Mesenchymal stem cell (in vitro differentiated cells and primary cell): ENCODE measurements at regions not wholly inside any gene's neighbourhood (a gene's known extent, or its start where the extent isn't known, plus 50 kb on each side); places are given as distances from the start of the nearest gene placed in this dataset.

Experiments
- DNase-seq: peaks from one replicate; pipeline ENCODE4 v3.0.0-alpha.2; 2013
- H2AFZ ChIP-seq: one replicate; pipeline ENCODE4 v1.6.1; 2013; ENCODE audit warnings: low read depth, mild to moderate bottlenecking, control low read depth, inconsistent platforms, low read length, moderate library complexity
- H2AK5ac ChIP-seq: 2 replicates; pipeline ENCODE4 v1.6.1; 2013; ENCODE audit warnings: low read length, moderate library complexity, mild to moderate bottlenecking, inconsistent platforms; ENCODE audit not compliant: severe bottlenecking
- H2BK120ac ChIP-seq: one replicate; pipeline ENCODE4 v1.6.1; 2013; ENCODE audit warnings: low read depth, mild to moderate bottlenecking, inconsistent platforms, low read length, moderate library complexity
- H2BK12ac ChIP-seq, 2 experiments: one replicate each; pipeline ENCODE4 v1.6.1; 2013; ENCODE audit warnings: inconsistent platforms in 2 of 2, low read length in 2 of 2, mild to moderate bottlenecking in 2 of 2, moderate library complexity in 2 of 2, control low read depth in 1 of 2
- H2BK15ac ChIP-seq: one replicate; pipeline ENCODE4 v1.6.1; 2013; ENCODE audit warnings: mild to moderate bottlenecking, low read depth, inconsistent platforms; ENCODE audit not compliant: poor library complexity, severe bottlenecking
- H2BK5ac ChIP-seq: 2 replicates; pipeline ENCODE4 v1.6.1; 2013; ENCODE audit warnings: low read depth, mild to moderate bottlenecking, low read length, control low read depth, inconsistent platforms; ENCODE audit not compliant: poor library complexity, severe bottlenecking
- H3K14ac ChIP-seq, 2 experiments: one replicate each; pipeline ENCODE4 v1.6.1; 2013; ENCODE audit warnings: inconsistent platforms in 2 of 2, low read length in 2 of 2, control low read depth in 1 of 2, mild to moderate bottlenecking in 1 of 2, moderate library complexity in 1 of 2
- H3K18ac ChIP-seq, 2 experiments: one replicate each; pipeline ENCODE4 v1.6.1; 2013; ENCODE audit warnings: inconsistent platforms in 2 of 2, low read length in 2 of 2, control low read depth in 1 of 2, low read depth in 1 of 2, mild to moderate bottlenecking in 1 of 2
- H3K23ac ChIP-seq, 2 experiments: one replicate each; pipeline ENCODE4 v1.6.1; 2013; ENCODE audit warnings: inconsistent platforms in 2 of 2, low read length in 2 of 2, mild to moderate bottlenecking in 2 of 2, moderate library complexity in 2 of 2, control low read depth in 1 of 2
- H3K27ac ChIP-seq: 2 replicates; pipeline ENCODE4 v1.5.1; 2013; ENCODE audit warnings: mild to moderate bottlenecking, moderate library complexity, low read length, control low read depth, inconsistent platforms; ENCODE audit not compliant: poor library complexity, severe bottlenecking
- H3K27me3 ChIP-seq, 2 experiments: 2 replicates each; pipeline versions ENCODE4 v1.6.1 to v1.7.0; 2013; ENCODE audit warnings: low read length in 2 of 2, mild to moderate bottlenecking in 2 of 2, moderate library complexity in 2 of 2, control low read depth in 1 of 2, inconsistent platforms in 1 of 2; ENCODE audit not compliant: control insufficient read depth in 1 of 2, insufficient read depth in 1 of 2
- H3K36me3 ChIP-seq, 2 experiments: 2 replicates each; pipeline versions ENCODE4 v1.6.1 to v1.7.0; 2013; ENCODE audit warnings: low read length in 2 of 2, control low read depth in 1 of 2, inconsistent platforms in 1 of 2, low read depth in 1 of 2, mild to moderate bottlenecking in 1 of 2; ENCODE audit not compliant: insufficient read depth in 2 of 2, control insufficient read depth in 1 of 2
- H3K4ac ChIP-seq, 2 experiments: one replicate each; pipeline ENCODE4 v1.6.1; 2013; ENCODE audit warnings: inconsistent platforms in 2 of 2, low read length in 2 of 2, mild to moderate bottlenecking in 2 of 2, moderate library complexity in 2 of 2, control low read depth in 1 of 2, low read depth in 1 of 2
- H3K4me1 ChIP-seq: 2 replicates; pipeline ENCODE4 v1.6.1; 2013; ENCODE audit warnings: low read depth, low read length, control low read depth; ENCODE audit not compliant: control insufficient read depth, insufficient read depth
- H3K4me2 ChIP-seq: 2 replicates; pipeline ENCODE4 v1.6.1; 2013; ENCODE audit warnings: low read length, mild to moderate bottlenecking, inconsistent platforms; ENCODE audit not compliant: poor library complexity, severe bottlenecking
- H3K4me3 ChIP-seq, 2 experiments: 2 replicates each; pipeline versions ENCODE4 v1.5.1 to v1.7.0; 2013; ENCODE audit warnings: low read length in 2 of 2, mild to moderate bottlenecking in 2 of 2, control low read depth in 1 of 2, low read depth in 1 of 2; ENCODE audit not compliant: insufficient read depth in 1 of 2
- H3K79me1 ChIP-seq: replicated peaks from 2 replicates; pipeline ENCODE4 v1.6.1; 2013; ENCODE audit warnings: mild to moderate bottlenecking, control low read depth, low read length, inconsistent platforms; ENCODE audit not compliant: poor library complexity, severe bottlenecking
- H3K9ac ChIP-seq: 2 replicates; pipeline ENCODE4 v1.7.0; 2013; ENCODE audit warnings: mild to moderate bottlenecking, low read length, moderate library complexity
- H3K9me3 ChIP-seq: 2 replicates; pipeline ENCODE4 v1.7.0; 2013; ENCODE audit warnings: mild to moderate bottlenecking, low read length; ENCODE audit not compliant: control insufficient read depth
- H4K8ac ChIP-seq: one replicate; pipeline ENCODE4 v1.6.1; 2013; ENCODE audit warnings: inconsistent platforms, mild to moderate bottlenecking, low read length, moderate library complexity
- H4K91ac ChIP-seq: one replicate; pipeline ENCODE4 v1.6.1; 2013; ENCODE audit warnings: mild to moderate bottlenecking, low read length, inconsistent platforms
- WGBS: methylation state at CpG from one replicate; pipeline ENCODE4 v1.1.7; 2013; ENCODE audit warnings: mixed read lengths; 5-methylcytosine and 5-hydroxymethylcytosine counted together

DNA sequence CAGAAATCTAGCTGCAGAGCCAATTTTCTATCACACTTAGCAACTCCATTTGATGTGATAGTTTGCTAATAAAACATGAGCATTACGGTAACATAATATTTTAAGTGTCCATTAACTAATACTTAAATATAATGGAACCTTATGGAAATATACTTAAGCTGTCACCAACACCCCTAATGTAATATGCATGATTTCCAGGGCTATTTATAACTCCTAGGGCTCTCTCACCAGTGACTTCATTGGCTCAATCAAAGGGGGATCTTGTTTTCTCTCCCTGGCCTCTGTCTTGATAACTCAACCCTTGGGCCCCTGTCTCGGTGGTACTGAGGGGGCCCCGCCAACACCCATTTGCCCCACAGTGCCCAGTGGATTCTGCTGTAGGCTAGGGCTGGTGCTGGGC lies 170.4 kb downstream of the SALL1 start:
- Histone ChIP-seq H3K4ac (no peak overlapping the region), H2BK120ac (no peak overlapping the region), H3K23ac (no peak overlapping the region), H3K14ac (no peak overlapping the region), H2AFZ (no peak overlapping the region), H3K4me2 (no peak overlapping the region), H3K4me3 (no peak overlapping the region), H3K79me1 (no peaks in the 10 kb centered on the region), H3K9me3 (no peaks in the 10 kb centered on the region), H2BK12ac (no peak overlapping the region), H3K27ac (no peak overlapping the region), H3K18ac (no peak overlapping the region), H4K91ac (no peak overlapping the region), H2BK5ac (no peak overlapping the region), H2BK15ac (no peak overlapping the region), H3K36me3 (no peaks in the 10 kb centered on the region), H4K8ac (no peak overlapping the region), H3K9ac (no peak overlapping the region), H3K27me3 (no peaks in the 10 kb centered on the region), H3K4me1 (no peaks in the 10 kb centered on the region), H2AK5ac (no peak overlapping the region)
- 78% methylated on average over 2 of the region's 3 CpGs for WGBS
- no peak for DNase-seq

DNA sequence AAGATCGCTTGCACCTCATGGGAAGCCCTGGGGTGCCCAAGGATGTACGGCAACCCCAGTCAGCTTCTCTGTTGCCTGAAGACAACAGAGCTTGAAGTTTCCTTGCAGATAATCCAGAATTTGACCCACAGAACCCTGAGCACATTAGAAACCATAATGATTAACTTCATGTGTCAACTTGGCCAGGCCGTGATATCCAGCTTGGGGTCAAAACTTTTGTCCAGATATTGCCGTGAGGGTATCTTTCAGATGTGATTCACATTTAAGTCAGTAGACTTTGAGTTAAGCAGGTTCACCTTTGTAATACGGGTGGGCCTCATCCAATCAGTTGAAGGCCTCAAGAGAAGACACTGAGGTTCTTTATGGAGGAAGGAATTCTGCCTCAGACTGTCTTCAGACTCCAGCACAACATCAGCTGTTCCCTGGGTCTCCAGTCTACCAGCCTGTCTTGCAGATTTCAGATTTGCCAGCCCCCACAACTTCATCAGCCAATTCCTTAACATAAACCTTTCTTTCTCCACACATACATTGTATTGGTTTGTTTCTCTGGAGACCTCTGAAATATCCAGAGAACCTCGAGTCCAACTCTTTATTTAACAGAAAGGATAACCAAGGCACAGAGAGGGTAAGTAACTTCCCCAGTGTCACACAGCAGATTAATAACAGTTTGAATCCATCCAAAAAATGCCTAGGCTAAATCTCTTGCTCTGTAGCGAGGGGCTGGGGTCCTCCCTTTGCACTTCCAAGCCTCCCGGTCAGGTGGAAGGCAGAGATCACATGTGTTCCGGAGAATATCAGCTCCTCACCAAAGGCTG lies 171.1 kb downstream of the SALL1 start:
- Histone ChIP-seq H3K27me3 (no peaks in the 10 kb centered on the region), H2AK5ac (no peak overlapping the region), H2BK15ac (no peak overlapping the region), H3K23ac (no peak overlapping the region), H3K9me3 (no peaks in the 10 kb centered on the region), H2BK5ac (no peak overlapping the region), H2BK12ac (no peak overlapping the region), H4K8ac (no peak overlapping the region), H2BK120ac (no peak overlapping the region), H3K4me1 (no peaks in the 10 kb centered on the region), H3K79me1 (no peaks in the 10 kb centered on the region), H3K9ac (no peak overlapping the region), H2AFZ (no peak overlapping the region), H4K91ac (no peak overlapping the region), H3K27ac (no peak overlapping the region), H3K18ac (no peak overlapping the region), H3K4ac (no peak overlapping the region), H3K36me3 (no peaks in the 10 kb centered on the region), H3K4me2 (no peak overlapping the region), H3K4me3 (no peak overlapping the region), H3K14ac (no peak overlapping the region)
- 71% methylated on average over 8 of the region's 9 CpGs for WGBS
- DNase-seq, result no peak

DNA sequence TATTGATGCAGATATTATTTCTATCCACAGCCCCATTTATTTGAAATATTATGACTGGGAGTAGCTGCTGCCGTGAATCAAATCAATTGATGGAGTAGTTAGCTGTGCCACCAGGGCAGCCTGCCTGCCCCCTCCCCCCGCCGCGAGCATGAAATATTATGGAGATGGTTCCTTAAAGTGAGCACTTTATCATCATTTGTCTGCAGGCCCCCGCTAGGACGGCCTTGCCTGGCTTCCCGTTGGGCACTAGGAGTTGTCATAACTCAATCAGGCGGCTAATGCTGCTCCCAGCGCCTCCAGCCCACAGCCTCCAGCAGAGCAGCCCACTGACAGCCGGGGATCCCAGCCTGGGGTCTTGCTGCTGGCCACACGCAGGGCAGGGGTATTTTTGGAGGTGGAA lies 173.9 kb downstream of the SALL1 start:
- no peaks in the 10 kb centered on the region for H3K36me3 ChIP-seq
- H2BK15ac ChIP-seq, result no peak overlapping the region
- H3K9ac ChIP-seq, result no peak overlapping the region
- no peak overlapping the region for H3K23ac ChIP-seq
- no peak overlapping the region for H2AK5ac ChIP-seq
- no peak overlapping the region for H2AFZ ChIP-seq
- no peak overlapping the region for H2BK12ac ChIP-seq
- no peak overlapping the region for H4K91ac ChIP-seq
- H3K4me1 ChIP-seq, result no peaks in the 10 kb centered on the region
- no peak overlapping the region for H2BK120ac ChIP-seq
- H3K4me2 ChIP-seq, result no peak overlapping the region
- WGBS, result 80% methylated on average over 11 of the region's 11 CpGs
- H3K18ac ChIP-seq, result no peak overlapping the region
- no peak overlapping the region for H3K4ac ChIP-seq
- no peak overlapping the region for H3K14ac ChIP-seq
- H2BK5ac ChIP-seq, result no peak overlapping the region
- H3K27me3 ChIP-seq, result no peaks in the 10 kb centered on the region
- no peak overlapping the region for H4K8ac ChIP-seq
- H3K4me3 ChIP-seq, result no peak overlapping the region
- no peak for DNase-seq
- H3K27ac ChIP-seq, result no peak overlapping the region
- H3K79me1 ChIP-seq, result no peaks in the 10 kb centered on the region
- H3K9me3 ChIP-seq, result no peaks in the 10 kb centered on the region

DNA sequence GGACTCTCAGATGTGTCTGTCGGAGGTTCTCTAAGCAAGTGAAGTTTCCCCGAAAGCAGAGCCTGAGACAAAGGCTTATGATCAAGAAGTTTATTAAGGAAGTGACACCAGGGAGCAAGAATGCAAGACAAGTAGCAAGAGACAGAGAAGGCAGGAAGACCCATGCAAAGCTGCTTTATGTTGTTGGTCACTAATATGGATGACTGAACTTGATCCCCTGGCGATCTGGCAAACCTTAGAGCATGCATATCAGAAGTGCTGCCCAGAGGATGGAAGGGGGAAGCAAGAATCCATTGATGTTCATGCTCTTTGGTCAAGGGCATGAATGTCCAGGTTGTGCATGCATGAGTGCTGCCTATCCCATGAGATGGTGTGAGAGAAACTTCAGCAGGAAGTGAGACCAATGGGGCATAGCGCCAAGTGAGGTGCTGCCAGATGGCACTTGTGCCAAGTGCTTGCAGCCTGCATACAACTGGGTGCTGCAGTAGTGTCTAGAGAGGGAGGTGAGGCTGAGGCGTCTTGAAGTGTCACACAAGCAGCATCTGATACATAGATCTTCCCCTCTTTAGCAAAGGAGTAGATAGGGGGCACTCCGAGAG lies 176.5 kb downstream of the SALL1 start:
- H2AK5ac ChIP-seq, result no peak overlapping the region
- no peak for DNase-seq
- H3K79me1 ChIP-seq, result no peaks in the 10 kb centered on the region
- no peak overlapping the region for H3K4me2 ChIP-seq
- no peak overlapping the region for H2BK120ac ChIP-seq
- H3K18ac ChIP-seq, result no peak overlapping the region
- no peak overlapping the region for H2BK5ac ChIP-seq
- no peak overlapping the region for H4K8ac ChIP-seq
- H2BK15ac ChIP-seq, result no peak overlapping the region
- no peaks in the 10 kb centered on the region for H3K36me3 ChIP-seq
- H3K23ac ChIP-seq, result no peak overlapping the region
- no peaks in the 10 kb centered on the region for H3K9me3 ChIP-seq
- no peaks in the 10 kb centered on the region for H3K4me1 ChIP-seq
- H2BK12ac ChIP-seq, result no peak overlapping the region
- no peak overlapping the region for H3K9ac ChIP-seq
- H2AFZ ChIP-seq, result no peak overlapping the region
- no peak overlapping the region for H3K4me3 ChIP-seq
- H4K91ac ChIP-seq, result no peak overlapping the region
- 78% methylated on average over 6 of the region's 6 CpGs for WGBS
- no peaks in the 10 kb centered on the region for H3K27me3 ChIP-seq
- no peak overlapping the region for H3K4ac ChIP-seq
- H3K27ac ChIP-seq, result no peak overlapping the region
- no peak overlapping the region for H3K14ac ChIP-seq
